HG03521 (cell line): ENCODE measurements at regions not wholly inside any gene's neighbourhood (a gene's known extent, or its start where the extent isn't known, plus 50 kb on each side); places are given as distances from the start of the nearest gene placed in this dataset.

ENCODE experiments used
- ATAC-seq: cut with Tn5 transposase; IDR thresholded peaks from one replicate; pipeline ENCODE4 v1.9.1; 2021; ENCODE audit warnings: mild to moderate bottlenecking, moderate library complexity; ENCODE audit not compliant: unreplicated experiment

DNA sequence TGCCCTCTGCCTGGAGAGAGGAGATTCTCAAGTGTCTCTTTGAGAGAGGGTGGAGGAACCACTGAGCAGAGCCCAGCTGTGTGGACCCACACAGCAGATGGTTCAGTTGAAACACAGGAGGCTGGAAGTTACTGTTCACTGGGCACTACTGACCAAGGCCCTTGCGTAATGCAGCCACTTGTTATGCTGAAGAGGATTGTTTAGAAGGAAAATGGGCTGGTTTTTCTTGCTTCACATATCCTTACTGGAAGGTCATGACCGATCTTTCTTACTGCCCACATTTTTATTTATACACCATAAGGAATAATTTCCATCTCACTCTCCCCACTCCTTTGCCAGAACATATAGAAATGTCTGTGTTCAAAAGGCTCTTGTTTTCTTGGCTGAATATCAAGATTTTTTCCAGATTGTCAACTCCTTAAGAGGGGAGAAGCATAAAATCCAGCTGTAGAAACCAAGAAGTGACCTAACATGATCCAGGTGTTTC, 375.1 kb upstream of the DDHD1 start:
- no peak for ATAC-seq

DNA sequence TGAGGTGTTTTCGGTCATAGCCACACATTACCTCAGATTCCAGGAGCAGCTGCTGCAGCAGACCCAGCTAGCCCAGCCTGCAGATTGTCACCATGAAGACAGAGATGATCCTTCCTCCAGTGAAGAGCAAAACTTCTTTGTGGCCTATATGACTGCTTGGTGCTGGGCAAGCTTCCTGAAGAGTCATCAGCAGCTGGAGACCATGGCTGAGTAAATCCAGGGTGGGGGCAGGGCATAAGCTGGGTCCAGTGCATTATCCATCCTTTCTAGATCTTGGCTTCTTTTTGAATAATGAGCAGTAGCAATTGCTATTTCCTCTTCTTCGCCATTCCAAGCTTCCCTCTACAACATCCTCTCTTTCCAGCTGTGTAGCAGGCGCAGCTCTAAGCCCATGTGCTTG, 373.1 kb upstream of the DDHD1 start:
- no peak for ATAC-seq

DNA sequence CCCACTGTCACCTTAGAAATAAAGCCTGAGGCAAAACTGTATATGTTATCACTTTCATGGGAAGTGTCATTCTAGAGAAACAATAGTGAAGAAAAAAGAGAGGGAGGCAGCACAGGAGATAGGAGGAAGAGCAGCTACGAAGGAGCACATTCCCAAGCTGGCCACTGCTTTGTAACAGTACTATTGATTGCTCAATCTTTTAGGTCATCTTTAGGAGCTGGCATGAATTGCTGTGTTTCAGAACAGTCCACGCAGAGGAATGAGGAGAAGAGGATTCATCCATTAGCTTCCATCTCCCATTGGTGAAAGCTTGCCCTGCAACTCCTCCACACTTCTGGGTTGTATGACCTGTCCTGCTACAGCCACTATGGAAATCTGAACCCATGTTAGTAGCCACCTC, 372.5 kb upstream of the DDHD1 start:
- ATAC-seq = no peak

DNA sequence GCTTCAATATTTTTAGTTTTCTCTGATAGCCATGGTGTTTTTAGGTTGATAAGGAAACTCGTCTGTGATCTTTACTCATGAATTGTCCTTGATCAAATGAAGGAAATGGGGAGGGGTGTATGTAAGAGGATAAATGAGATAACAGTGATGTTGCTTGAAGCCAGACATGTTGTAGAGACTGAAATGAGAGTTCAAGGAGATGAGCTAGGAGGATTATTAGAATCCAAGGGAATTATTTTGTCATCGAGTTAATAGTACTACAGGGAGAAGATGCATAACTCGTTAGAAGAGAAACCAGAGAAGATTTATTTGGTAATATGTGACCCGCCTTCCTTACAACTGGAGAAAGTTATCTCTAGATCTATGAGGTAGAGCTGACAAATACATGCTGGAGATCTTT, 371.3 kb upstream of the DDHD1 start:
- ATAC-seq = no peak

DNA sequence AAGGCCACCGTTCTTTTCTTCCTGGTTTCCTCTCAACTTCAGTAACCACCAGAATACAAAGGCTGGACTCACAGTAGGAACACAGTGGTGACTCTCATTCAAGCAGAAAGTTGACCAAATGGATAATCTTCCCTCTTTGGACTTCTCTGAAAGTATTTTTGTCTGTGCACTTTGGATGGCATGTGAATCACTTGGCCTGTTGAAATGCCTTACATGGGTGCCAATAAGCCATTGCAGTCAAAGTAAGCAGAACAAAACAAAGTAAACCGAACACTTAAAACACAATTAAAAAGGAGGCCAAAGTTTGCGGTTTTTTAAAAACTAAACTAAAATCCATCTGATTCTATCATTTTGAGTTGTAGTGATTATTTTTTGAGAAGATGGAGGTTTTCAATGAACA, 370.1 kb upstream of the DDHD1 start:
- ATAC-seq = no peak

DNA sequence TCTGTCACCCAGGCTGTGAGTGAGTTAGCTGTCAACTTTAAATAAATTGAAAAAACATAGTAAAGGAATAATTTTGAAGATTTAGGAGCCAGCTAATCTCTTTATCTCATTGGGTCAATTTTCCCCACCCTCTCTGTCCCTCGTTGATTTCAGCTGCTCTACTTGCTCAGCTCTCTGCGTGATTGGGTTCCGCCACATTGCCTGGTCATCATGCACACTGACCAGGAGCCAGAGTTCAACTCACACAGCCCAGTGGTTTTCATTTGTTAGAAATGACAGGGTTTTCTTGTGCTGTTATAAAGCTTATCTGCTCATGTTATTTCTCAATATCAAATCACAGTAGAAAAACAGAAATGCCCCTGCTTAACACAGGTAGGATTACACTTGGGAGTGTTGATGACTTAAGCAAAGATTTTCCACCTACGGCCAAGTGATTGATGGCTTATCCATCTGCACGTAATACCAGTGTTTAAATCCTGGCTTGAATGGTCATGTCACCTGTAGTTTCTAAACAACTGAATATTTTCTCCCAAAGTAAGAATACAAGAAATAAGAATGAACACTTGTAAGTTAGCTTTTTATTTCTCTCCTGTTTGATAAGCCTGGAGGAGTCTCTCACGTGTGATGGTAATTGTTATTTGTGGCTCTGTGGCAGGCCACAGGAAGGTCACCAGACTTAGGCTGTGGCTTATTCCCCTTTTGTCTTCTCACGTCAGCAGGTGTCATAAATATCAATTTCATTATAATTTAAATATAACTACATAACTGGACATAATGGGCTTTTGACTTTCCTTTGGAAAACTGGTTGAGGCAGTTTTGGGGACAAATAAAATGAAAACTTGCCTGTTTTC, 367.2 kb upstream of the DDHD1 start:
- no peak for ATAC-seq

DNA sequence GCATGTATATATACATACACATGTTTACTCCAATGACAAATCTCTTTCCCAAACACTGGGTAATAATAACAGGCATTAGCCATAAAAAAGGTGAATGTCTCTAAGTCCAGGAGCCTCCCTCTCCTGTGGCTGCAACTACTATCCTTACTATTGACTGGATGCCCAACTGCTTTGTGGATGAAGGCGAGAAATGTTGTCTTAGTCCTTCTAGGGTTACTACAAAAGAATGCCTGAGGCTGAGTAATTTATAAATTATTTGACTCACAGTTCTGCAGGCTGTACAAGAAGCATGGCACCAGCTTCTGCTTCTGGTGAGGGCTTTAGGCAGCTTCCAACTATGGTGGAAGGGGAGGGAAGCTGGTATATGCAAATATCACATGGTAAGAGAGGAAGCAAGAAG, 366.0 kb upstream of the DDHD1 start:
- ATAC-seq = no peak

DNA sequence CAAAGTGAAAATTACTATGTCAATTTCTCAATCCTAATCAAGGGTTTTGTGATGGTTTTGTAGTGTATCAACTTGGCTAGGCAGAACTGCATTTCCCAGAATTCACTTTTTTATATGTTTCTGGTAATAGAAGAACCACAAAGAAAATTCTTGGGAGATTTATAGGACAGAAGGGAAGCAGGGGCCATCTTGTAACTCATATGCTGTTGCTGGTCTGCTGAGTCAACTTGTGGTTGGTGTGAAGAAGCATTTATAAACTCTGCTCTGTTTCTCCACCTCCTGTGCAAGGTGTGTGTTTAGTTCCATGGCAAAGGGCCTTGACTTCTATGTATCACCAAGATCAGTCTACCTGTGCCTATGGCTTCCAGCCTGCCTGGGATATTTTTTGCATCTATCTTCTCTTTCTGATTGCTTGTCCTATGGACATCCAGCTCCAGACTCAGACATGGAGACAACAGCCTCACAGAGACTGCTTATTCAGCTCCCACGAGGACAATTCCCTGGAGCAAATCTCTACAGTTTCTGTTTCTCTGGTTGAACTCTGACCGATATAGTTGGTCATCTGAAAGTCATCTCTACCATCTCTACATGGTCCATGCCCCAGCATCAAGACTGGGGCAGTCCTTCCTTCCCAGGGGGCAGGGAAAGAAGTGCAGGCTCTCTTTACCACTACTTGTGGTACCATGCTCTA, 364.3 kb upstream of the DDHD1 start:
- no peak for ATAC-seq

DNA sequence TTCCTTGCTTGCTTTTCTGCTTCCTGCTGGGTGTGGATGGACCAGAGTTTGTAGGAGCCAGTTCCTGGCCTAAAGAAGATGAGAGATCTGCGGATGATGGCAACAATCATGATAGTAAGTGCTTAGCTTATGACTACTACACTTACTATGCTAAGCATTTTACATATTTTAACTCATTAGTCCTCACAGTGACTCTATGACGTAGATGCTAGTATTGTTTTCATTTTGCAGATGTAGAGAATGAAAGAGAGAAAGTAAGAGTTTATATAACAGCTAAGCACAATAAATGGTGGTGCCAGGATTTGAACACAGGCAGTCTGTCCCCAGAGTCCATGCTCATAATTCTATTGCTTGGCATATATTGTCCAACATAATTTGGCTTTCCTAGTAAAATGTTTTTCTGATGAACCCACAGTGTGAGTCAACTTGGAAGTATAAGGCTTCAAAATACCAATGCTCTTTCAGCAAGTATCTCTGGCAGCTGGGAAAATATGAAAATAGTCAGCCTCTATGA, 363.2 kb upstream of the DDHD1 start:
- no peak for ATAC-seq

DNA sequence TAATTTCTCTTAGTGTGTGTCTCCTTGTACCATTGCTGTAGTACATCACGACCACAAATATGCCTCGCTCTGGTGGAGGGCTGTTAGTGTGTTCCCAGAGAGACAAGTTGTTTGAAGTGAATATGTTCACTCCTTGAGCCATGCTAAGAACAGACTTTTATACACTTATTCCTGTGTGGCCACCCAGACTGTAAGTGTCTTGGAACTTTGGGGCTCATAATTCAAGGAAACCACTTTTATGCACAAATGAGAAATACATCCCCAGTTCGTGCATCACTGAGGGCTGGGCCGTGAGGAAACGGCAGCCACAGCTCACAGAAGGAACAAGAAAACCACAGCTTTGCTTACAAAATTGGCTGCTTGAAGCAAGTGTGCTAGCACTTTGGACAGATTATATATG, 362.2 kb upstream of the DDHD1 start:
- no peak for ATAC-seq

DNA sequence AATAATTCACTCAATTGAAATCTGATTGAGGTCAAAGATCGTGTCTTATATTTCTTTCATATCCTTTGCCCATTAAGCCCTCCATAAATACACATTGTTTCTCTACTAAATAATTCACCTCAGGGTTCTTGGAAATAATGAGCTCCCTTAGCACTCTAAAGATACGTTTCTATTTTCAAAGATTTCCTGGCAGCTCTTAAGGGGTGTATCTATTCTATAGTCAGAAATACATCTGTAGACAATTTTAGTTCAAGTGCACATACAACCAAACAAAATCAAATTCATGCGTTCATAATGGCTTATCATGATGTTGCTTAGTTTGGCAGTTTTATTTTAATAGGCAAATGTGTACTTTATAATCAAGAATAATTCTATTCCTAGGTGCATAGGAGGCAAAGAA, 361.1 kb upstream of the DDHD1 start:
- no peak for ATAC-seq

DNA sequence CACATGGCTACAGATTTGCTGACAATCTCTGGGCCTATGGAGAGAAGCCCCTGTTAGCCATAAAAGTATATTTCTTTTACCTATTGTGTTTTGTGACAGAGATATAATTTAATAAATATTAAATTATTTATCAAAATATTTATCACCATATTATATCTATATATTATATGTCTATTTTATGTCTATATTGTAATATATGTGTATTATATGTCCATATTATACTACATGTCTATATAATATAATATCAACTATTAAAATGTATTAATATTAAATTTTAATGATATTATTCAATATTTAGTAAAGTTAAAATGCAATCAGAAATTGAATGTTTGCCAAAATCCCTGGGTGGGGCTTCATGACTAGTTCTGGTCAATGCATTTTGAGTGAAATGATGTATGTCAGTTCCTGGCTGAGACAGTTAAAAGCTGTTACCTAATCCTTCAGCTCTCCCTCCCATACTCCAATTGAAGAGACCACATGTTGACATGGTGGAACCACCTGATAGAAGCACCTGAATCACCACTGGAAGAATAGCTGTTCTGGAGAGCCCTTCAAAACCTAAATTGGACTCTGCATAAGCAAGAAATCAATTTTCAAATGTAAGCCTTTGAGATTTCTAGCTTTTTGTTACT, 357.3 kb upstream of the DDHD1 start:
- no peak for ATAC-seq

DNA sequence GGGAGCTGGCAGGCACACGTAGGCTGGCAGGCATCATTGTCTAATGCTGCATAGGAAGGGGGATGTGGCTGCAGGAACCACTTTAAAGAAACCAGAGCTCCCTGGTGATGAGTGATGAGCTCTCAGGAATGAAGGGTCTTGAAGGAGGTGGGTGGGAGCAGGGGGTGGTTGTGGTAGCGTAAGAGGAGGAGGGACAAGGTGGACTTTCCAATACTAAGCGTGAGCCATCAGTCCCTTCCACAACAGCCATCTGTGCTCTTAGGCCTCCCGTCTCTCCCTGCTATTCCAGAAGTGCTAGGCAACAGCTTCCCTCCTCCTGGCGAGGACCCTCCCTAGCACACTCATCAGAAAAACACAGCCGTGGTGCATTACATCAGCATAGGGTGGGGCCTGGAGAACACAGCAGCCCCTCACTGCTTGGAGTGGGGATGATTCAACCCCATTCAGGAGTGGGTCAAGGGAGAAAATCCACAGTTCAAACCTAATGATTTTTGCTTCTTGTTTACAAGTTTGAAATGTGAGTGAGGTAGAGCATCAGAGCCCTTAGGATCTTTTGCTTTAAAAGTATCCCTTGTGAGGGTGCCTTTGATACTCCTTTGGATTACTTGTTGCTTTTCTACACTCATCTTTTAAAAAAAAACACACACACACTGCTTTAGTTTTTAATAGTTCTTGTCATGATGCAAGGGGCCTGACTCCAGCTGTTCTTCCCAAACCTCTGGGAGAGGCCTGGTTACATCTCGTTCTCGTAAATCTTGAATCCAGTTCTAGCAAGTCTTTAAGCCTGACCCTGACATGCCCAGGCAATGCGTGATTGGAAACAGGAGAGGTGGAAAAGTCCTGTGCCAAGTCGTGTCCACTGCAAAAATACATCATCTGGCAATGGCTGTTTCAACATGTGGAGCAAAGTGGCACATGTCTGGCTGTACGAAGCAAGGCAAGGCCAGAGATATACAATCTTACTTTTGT, 356.4 kb upstream of the DDHD1 start:
- no peak for ATAC-seq

DNA sequence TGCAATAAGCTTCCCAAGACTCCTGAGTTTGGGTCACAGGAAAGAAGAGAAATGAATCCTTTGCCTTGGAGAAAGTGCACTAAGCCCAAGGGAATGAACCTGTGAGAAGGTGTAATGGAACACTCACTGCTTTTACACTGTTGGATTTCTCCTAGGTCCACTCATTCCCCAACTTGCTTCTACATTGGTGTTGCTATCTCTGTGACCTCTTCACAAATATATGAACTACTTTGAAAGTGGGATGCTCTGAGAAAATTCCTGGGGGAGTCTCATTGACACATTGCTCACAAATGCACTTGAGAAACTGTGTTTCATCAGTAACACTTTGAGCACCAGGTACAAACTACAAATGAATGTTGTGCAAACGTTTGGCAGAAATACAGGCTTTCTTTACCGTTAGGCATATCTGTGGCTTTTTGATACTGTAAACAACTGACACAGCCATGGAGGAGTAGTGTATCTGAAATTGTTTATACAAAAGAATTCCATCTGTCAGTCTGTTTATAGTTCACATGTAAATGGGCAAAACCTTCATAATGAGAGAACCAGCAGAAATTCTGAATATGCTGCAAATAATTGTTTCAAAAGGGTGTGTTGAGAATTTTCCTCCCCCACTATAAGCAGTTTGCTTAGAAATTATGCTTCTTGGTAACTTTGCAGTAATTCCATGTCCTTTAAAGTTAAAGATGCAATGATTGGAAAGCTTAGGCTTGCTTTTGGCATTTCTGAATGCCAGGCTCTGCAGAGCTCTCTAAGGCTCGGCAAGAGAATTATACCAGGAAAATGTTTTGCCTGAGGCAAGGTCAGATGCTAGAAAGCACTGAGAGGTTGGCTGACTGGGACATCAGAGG, 348.5 kb upstream of the DDHD1 start:
- ATAC-seq = no peak

DNA sequence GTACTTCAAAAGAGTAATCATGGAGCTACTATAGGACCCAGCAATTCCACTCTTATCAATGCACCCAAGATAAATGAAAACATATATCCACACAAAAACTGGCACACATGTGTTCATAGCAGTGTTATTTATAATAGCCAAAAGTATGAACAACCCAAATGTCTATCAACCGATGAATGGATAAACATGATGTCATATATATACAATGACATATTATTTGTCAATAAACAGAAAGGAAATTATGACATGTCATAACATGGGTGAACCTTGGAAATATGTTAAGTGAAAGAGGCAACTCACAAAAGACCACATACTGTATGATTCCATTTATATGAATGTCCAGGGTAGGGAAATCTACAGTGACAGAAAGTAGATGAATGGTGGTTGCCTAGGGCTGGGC, 347.1 kb upstream of the DDHD1 start:
- ATAC-seq = no peak

DNA sequence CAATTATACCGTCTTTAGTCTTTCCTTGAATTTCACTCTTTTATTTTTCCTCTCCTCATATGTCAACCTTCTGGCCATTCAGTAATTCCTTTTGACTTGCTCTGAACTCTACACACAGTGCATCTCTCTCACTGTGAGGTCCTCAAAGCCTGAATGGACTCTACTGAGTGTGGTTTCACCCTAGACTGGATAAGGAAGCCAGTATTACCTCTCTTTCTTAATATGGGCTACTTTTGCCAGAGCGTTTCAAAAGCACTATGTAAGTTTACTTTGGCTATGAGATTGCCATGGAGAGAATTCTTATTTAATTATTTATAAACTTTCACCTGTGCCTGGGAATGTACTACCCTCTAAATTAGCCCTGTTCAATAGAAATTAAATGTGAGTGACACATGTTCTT, 343.5 kb upstream of the DDHD1 start:
- no peak for ATAC-seq

DNA sequence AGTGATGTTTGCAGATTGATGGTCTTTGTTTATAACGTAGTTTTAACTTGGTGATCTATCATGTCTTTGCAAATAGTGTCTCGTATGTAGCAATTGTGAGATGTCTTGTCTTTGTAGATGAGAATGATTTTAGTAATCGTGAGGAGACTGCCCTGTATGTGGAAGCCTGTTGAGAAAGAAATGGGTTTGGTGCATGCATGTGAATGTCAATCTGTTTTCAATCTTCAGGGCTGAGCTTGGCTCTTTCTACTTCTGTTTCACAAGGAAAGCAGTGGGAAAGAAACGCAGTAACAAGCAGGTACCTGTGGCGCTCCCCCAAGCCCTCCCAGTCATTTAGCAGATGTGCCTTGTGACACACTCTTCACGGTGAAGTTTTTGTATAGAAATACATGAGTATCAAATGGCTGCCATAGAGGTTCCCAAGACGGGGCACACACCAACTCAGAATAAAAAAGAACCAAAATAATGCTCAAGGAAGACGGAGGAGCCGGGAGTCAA, 342.8 kb upstream of the DDHD1 start:
- no peak for ATAC-seq

DNA sequence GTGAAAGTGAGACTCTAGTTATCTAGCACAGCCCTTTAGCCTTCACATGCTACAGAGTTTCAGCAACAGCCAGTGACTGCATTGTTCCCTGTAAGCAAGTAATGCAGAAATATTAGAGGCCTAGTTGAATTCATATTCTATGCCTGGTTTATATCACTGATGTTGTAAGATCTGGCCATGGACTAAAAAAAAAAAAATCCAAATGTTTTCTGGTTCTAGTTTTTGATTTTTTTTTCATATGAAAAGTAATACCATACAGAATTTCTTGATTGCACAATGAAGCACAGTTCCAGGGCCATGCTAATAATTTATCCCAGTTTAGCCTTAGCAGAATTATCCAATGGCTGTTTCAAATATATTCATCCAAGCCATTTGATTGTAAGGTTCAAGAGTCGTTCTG, 341.5 kb upstream of the DDHD1 start:
- ATAC-seq = no peak

DNA sequence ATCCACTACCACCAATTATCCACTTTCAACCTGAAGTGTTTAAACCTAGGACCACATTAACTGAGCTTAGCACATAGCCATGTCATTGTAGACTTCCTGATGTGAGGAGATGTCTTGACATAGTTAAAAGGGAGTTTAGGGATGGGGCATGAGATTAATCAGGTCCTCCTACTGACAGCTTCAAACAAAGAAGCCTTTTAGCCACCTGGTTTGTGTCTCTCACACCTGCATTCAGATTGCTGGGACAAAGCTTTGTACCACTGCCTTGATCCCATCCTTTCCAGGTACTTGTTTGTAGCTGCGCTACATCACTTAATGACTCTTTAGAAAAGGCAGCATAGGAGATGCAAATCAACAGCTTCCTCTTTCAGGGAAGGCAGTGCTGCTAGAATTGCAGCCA, 340.7 kb upstream of the DDHD1 start:
- ATAC-seq = no peak
